ENCODE measurements at regions not wholly inside any gene's neighbourhood (a gene's known extent, or its start where the extent isn't known, plus 50 kb on each side); places are given as distances from the start of the nearest gene placed in this dataset.

GRCh38 chr3:98961161-98962155, 60.0 kb upstream of the DCBLD2 start:
- no peak for DNase-seq (ENCODE audit: low spot score)

DNA sequence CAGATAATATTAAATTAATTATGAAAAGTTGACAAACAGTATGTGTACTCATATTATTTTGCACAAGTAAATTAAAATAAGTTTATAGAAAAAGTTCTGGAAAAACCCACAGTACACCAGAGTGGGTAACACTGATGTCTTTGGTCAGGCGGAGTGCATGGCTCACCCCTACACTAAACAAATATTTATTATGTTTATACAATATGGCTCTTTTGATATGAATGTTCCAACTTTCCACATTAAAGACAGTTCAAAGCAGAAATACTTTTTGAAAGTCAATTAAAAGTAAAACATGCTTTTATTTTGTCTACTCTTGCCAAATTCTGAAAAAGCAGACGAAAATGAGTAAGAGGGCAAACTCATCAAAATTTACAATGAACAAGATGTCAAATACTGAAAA, 56.2 kb upstream of the DCBLD2 start:
- no peak for DNase-seq (ENCODE audit: low spot score)

DNA sequence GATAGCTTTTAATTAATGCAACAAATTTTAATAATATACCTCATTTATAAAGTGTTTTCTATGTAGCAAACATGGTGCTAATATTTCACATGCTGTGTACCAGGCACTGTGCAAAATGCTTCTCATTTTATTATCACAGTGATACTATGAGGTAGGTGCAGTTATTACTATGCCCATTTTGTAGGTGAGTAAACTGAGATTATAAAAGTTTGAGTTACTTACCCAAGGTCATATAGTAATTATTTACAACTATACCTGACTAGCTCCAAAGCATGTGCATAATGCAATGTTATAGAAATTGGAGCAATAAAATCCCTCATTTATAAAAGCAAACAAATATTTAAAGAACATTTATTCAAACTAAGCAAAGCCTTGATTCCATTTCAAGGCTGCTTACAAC, 54.5 kb upstream of the DCBLD2 start:
- no peak for DNase-seq (ENCODE audit: low spot score)

- no peak for DNase-seq (ENCODE audit: low spot score)
Observed at GRCh38 chr3:98954791-98955604, 53.5 kb upstream of the DCBLD2 start.

DNA sequence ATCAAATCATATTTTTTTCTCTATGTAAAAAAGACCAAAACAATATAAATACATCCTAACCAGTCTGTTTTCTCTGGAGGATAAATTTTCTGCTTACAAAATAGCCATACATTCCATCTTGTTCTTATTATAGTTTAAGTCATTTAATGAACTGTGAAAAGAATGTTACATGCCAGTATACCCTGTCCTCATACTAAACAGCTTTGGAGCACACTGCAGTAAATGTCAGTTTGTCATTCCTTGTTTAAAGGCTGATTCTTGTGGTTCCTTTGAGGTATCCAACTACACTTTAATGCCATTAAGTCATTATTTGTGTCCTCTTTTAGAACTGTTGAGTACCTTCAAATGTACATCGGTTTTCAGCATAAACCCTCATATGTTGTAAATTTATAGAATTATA, 52.7 kb upstream of the DCBLD2 start:
- DNase-seq (ENCODE audit: low spot score), result no peak

DNA sequence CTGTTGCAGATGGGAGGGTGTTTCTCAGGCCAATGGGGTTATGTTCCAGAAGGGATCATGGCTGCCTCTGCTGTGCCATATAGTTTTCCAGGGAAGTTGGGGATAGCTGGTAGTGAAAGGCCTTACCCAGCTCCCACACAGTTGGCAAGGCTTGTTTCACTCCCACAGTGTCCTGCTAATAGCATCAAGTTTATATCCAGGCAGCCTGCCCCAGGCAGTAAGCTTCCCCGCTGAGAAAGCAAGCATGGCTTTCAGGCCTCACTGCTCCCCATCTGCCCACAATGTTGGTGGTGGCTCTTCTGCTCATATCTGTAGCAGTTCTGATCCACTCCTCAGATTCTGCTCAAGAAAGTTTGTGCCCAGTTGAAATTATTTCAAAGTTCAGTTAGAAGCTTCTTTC, 50.9 kb upstream of the DCBLD2 start:
- DNase-seq (ENCODE audit: low spot score), result no peak
